ENCODE measurements at regions not wholly inside any gene's neighbourhood (a gene's known extent, or its start where the extent isn't known, plus 50 kb on each side); places are given as distances from the start of the nearest gene placed in this dataset.

GRCh38 chr1:244183037-244183436, 132.0 kb downstream of the ZBTB18 start:
- no peak for DNase-seq
- H3K9ac ChIP-seq (ENCODE audit: insufficient read depth in 1 of 2, low read length in 2 of 2): no peak overlapping the region
- no peak for TF ChIP-seq CTCF (IDR thresholded peaks at IDR 0.05; ENCODE audit: control extremely low read depth, extremely low read depth)

GRCh38 chr1:244186372-244186771, 135.3 kb downstream of the ZBTB18 start:
- TF ChIP-seq CTCF (IDR thresholded peaks at IDR 0.05; ENCODE audit: control extremely low read depth, extremely low read depth): no peak

More at GRCh38 chr1:244183037-244183436, 132.0 kb downstream of the ZBTB18 start:
- Histone ChIP-seq H3K4me1 (ENCODE audit: control insufficient read depth in 5 of 5, insufficient read depth in 5 of 5, low read length in 5 of 5) (no peaks in the 10 kb centered on the region), H3K27me3 (ENCODE audit: control insufficient read depth in 3 of 3, insufficient read depth in 3 of 3, low read length in 2 of 3) (no peaks in the 10 kb centered on the region), H3K27ac (ENCODE audit: low read depth in 1 of 2, low read length in 1 of 2) (no peak overlapping the region), H3K9me3 (ENCODE audit: control insufficient read depth in 4 of 4, insufficient read depth in 3 of 4, low read length in 3 of 4) (peaks cover 0 to 2% (median 0%) of the 10 kb centered on the region in 4 donors), H3K4me3 (no peak overlapping the region), H3K36me3 (ENCODE audit: control insufficient read depth in 4 of 4, insufficient read depth in 4 of 4, low read length in 4 of 4) (no peaks in the 10 kb centered on the region)
- 87 to 92% methylated on average over 7 of the region's 7 CpGs for WGBS, 2 donors
- ATAC-seq (ENCODE audit: insufficient read depth, low FRiP score): no peak

GRCh38 chr1:244187310-244187709, 136.2 kb downstream of the ZBTB18 start:
- H3K27me3 ChIP-seq (ENCODE audit: control insufficient read depth in 3 of 3, insufficient read depth in 3 of 3, low read length in 2 of 3): no peaks in the 10 kb centered on the region
- peaks cover 0 to 3% (median 1%) of the 10 kb centered on the region in 4 donors for H3K9me3 ChIP-seq (ENCODE audit: control insufficient read depth in 4 of 4, insufficient read depth in 3 of 4, low read length in 3 of 4)
- 78 to 89% methylated on average over 12 of the region's 12 CpGs for WGBS, 2 donors
- no peak overlapping the region for H3K27ac ChIP-seq (ENCODE audit: low read depth in 1 of 2, low read length in 1 of 2)
- no peak for TF ChIP-seq CTCF (IDR thresholded peaks at IDR 0.05; ENCODE audit: control extremely low read depth, extremely low read depth)
- no peak for DNase-seq
- no peaks in the 10 kb centered on the region for H3K36me3 ChIP-seq (ENCODE audit: control insufficient read depth in 4 of 4, insufficient read depth in 4 of 4, low read length in 4 of 4)
- H3K9ac ChIP-seq (ENCODE audit: insufficient read depth in 1 of 2, low read length in 2 of 2): no peak overlapping the region
- no peaks in the 10 kb centered on the region for H3K4me1 ChIP-seq (ENCODE audit: control insufficient read depth in 5 of 5, insufficient read depth in 5 of 5, low read length in 5 of 5)
- ATAC-seq (ENCODE audit: insufficient read depth, low FRiP score): no peak
- H3K4me3 ChIP-seq: no peak overlapping the region

More at GRCh38 chr1:244186372-244186771, 135.3 kb downstream of the ZBTB18 start:
- WGBS, 2 donors: 92 to 94% methylated on average over 10 of the region's 10 CpGs
- H3K27me3 ChIP-seq (ENCODE audit: control insufficient read depth in 3 of 3, insufficient read depth in 3 of 3, low read length in 2 of 3): no peaks in the 10 kb centered on the region
- no peaks in the 10 kb centered on the region for H3K4me1 ChIP-seq (ENCODE audit: control insufficient read depth in 5 of 5, insufficient read depth in 5 of 5, low read length in 5 of 5)
- no peak for DNase-seq
- no peak overlapping the region for H3K4me3 ChIP-seq
- no peak overlapping the region for H3K9ac ChIP-seq (ENCODE audit: insufficient read depth in 1 of 2, low read length in 2 of 2)
- H3K36me3 ChIP-seq (ENCODE audit: control insufficient read depth in 4 of 4, insufficient read depth in 4 of 4, low read length in 4 of 4): no peaks in the 10 kb centered on the region
- H3K9me3 ChIP-seq (ENCODE audit: control insufficient read depth in 4 of 4, insufficient read depth in 3 of 4, low read length in 3 of 4): peaks cover 0 to 3% (median 1%) of the 10 kb centered on the region in 4 donors
- ATAC-seq (ENCODE audit: insufficient read depth, low FRiP score): no peak
- H3K27ac ChIP-seq (ENCODE audit: low read depth in 1 of 2, low read length in 1 of 2): no peak overlapping the region

GRCh38 chr1:244191581-244191980, 140.5 kb downstream of the ZBTB18 start:
- H3K4me1 ChIP-seq (ENCODE audit: control insufficient read depth in 5 of 5, insufficient read depth in 5 of 5, low read length in 5 of 5): no peaks in the 10 kb centered on the region
- H3K27me3 ChIP-seq (ENCODE audit: control insufficient read depth in 3 of 3, insufficient read depth in 3 of 3, low read length in 2 of 3): no peaks in the 10 kb centered on the region
- H3K4me3 ChIP-seq: no peak overlapping the region
- DNase-seq: no peak
- no peak overlapping the region for H3K27ac ChIP-seq (ENCODE audit: low read depth in 1 of 2, low read length in 1 of 2)
- ATAC-seq (ENCODE audit: insufficient read depth, low FRiP score): no peak
- peaks cover 0 to 3% (median 1%) of the 10 kb centered on the region in 4 donors for H3K9me3 ChIP-seq (ENCODE audit: control insufficient read depth in 4 of 4, insufficient read depth in 3 of 4, low read length in 3 of 4)
- no peak overlapping the region for H3K9ac ChIP-seq (ENCODE audit: insufficient read depth in 1 of 2, low read length in 2 of 2)
- no peaks in the 10 kb centered on the region for H3K36me3 ChIP-seq (ENCODE audit: control insufficient read depth in 4 of 4, insufficient read depth in 4 of 4, low read length in 4 of 4)
- no peak for TF ChIP-seq CTCF (IDR thresholded peaks at IDR 0.05; ENCODE audit: control extremely low read depth, extremely low read depth)
- WGBS, 2 donors: 85 to 86% methylated on average over 5 of the region's 5 CpGs

Data from lung (tissue), 11 donors.